Suprapubic skin (tissue), 4 donors: ENCODE measurements at regions not wholly inside any gene's neighbourhood (a gene's known extent, or its start where the extent isn't known, plus 50 kb on each side); places are given as distances from the start of the nearest gene placed in this dataset.
A peak's percentile ranks its signal among the peaks of the same experiment; 100 is the strongest.

ENCODE experiments used
- DNase-seq, 2 donors: peaks; one replicate each; pipeline ENCODE4 v3.0.0-alpha.2; 2019; ENCODE audit warnings: low spot score in 2 of 2
- H3K27ac ChIP-seq: fragments of 200-600 bp; sonication (generic); one replicate; pipeline ENCODE4 v1.5.1; 2019
- H3K27me3 ChIP-seq: fragments of 200-600 bp; sonication (generic); one replicate; pipeline ENCODE4 v1.5.1; 2019
- H3K36me3 ChIP-seq: fragments of 200-600 bp; sonication (generic); one replicate; pipeline ENCODE4 v1.5.1; 2019
- H3K4me1 ChIP-seq: fragments of 200-600 bp; sonication (generic); one replicate; pipeline ENCODE4 v1.5.1; 2019
- H3K4me3 ChIP-seq: fragments of 200-600 bp; sonication (generic); one replicate; pipeline ENCODE4 v1.5.1; 2019; ENCODE audit warnings: mild to moderate bottlenecking
- H3K9me3 ChIP-seq: fragments of 200-600 bp; sonication (generic); one replicate; pipeline ENCODE4 v1.5.1; 2019
- EP300 ChIP-seq: sonication (generic); formaldehyde crosslinking; IDR thresholded peaks from one replicate; pipeline ENCODE4 v1.6.1; 2017; ENCODE audit warnings: antibody characterized with exemption
- POLR2A ChIP-seq, 2 donors: fragments of 450-650 bp; IDR thresholded peaks; one replicate each; pipeline ENCODE4 v1.6.1; 2017; ENCODE audit warnings: antibody characterized with exemption in 2 of 2, mild to moderate bottlenecking in 2 of 2, moderate library complexity in 2 of 2
- POLR2AphosphoS5 ChIP-seq, 3 donors: sonication (generic); formaldehyde crosslinking; IDR thresholded peaks; one replicate each; pipeline ENCODE4 v1.6.1; 2017; ENCODE audit warnings: antibody characterized with exemption in 3 of 3
- WGBS: methylation state at CpG from one replicate; pipeline ENCODE4 v1.1.5; 2018; 5-methylcytosine and 5-hydroxymethylcytosine counted together
- TF ChIP-seq, protein P1 (sequence below), 2 donors: fragments of 200-600 bp in 1 of 2; fragments of 450-650 bp in 1 of 2; sonication (generic) in 1 of 2; IDR thresholded peaks; one replicate each; pipeline ENCODE4 v1.5.1; 2016 to 2019; ENCODE audit warnings: antibody characterized with exemption in 2 of 2, mild to moderate bottlenecking in 1 of 2, moderate library complexity in 1 of 2

DNA sequence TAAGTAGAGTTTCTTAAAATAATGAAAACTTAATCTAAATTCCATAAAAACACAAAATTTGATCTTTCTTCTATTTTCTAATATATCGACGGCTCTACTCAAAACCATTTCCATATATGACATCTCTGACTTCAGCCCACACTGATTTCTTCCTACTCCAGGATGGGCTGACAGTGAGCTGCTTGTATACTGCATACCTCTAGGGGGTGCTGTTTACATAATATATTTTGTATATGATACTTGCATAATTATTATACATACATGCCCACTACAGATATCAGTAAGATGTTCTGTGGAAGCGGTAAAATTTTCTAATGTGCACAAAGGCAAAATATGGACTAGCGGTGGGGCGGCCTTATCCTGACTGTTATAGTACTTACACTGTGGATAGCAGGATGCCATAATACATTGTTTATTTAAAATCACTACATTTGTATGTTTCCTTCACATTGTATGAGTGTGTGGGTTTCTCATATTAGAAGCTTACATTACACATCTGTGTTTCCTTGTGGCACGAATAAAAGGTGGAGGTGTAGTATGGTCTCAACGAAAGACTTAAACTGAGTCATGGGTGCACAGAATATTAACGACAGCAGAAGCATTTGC, 66.1 kb upstream of the NXPH2 start:
- no peak for DNase-seq
- Histone ChIP-seq H3K9me3 (no peaks in the 10 kb centered on the region), H3K27ac (no peak overlapping the region), H3K27me3 (no peaks in the 10 kb centered on the region), H3K4me1 (no peaks in the 10 kb centered on the region), H3K36me3 (no peaks in the 10 kb centered on the region), H3K4me3 (no peak overlapping the region)
- 61% methylated on average over 8 of the region's 8 CpGs for WGBS
- TF ChIP-seq POLR2AphosphoS5 (IDR thresholded peaks at IDR 0.05) = no peak
- TF ChIP-seq, protein P1, sequence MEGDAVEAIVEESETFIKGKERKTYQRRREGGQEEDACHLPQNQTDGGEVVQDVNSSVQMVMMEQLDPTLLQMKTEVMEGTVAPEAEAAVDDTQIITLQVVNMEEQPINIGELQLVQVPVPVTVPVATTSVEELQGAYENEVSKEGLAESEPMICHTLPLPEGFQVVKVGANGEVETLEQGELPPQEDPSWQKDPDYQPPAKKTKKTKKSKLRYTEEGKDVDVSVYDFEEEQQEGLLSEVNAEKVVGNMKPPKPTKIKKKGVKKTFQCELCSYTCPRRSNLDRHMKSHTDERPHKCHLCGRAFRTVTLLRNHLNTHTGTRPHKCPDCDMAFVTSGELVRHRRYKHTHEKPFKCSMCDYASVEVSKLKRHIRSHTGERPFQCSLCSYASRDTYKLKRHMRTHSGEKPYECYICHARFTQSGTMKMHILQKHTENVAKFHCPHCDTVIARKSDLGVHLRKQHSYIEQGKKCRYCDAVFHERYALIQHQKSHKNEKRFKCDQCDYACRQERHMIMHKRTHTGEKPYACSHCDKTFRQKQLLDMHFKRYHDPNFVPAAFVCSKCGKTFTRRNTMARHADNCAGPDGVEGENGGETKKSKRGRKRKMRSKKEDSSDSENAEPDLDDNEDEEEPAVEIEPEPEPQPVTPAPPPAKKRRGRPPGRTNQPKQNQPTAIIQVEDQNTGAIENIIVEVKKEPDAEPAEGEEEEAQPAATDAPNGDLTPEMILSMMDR (IDR thresholded peaks at IDR 0.05) = peak; percentile 26 to 42

DNA sequence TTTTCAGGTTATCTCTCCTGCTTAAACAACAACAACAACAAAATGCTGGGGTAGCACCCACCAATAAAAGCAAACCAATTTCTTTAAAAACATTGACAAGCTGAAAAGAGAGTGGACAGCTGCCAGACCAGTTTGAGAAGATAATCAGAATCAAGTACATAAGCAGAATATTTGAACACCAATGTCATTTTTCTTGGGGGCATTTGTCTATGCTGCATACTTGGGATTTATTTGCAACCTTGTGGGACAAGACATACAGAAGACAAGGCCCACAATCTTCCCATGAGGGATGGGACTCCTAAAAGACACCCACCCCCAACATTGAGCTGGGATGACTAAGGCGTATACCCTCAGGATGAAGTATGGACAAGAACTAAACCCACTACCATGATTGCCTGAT, 62.2 kb upstream of the NXPH2 start:
- Histone ChIP-seq H3K36me3 (no peaks in the 10 kb centered on the region), H3K4me3 (no peak overlapping the region), H3K27me3 (no peaks in the 10 kb centered on the region), H3K9me3 (no peaks in the 10 kb centered on the region), H3K4me1 (no peaks in the 10 kb centered on the region), H3K27ac (no peak overlapping the region)
- TF ChIP-seq EP300 (no peak), POLR2AphosphoS5 (IDR thresholded peaks at IDR 0.05) (no peak), POLR2A (IDR thresholded peaks at IDR 0.05) (no peak)
- TF ChIP-seq, protein P1 (IDR thresholded peaks at IDR 0.05) = no peak
- DNase-seq = no peak
- 74% methylated on average over 1 of the region's 1 CpG for WGBS

DNA sequence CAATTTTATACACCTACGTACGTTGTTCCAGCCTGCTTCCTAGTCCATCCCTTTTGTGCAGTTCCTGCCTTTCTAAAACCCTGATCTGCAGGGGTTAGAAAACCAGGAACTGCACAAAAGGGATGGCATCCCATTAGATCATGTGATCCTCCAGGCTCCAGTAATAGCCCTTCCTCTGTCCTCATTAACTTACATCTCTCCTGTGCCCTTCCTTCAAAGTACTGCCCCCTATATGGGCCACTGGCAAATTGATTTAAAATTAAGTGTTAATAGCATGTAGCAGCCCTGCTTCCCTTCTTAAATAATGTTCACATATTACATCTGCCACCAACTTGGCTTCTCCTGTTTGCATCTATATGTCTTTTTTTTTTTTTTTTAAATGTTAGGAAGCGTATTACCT, 61.3 kb upstream of the NXPH2 start:
- DNase-seq = no peak
- H3K27me3 ChIP-seq = no peaks in the 10 kb centered on the region
- TF ChIP-seq POLR2A (IDR thresholded peaks at IDR 0.05) = no peak
- TF ChIP-seq, protein P1 (IDR thresholded peaks at IDR 0.05) = no peak
- TF ChIP-seq POLR2AphosphoS5 (IDR thresholded peaks at IDR 0.05) = no peak
- TF ChIP-seq EP300 = no peak
- whole genome bisulfite sequencing = 81% methylated on average over 3 of the region's 3 CpGs
- no peaks in the 10 kb centered on the region for H3K4me1 ChIP-seq
- no peaks in the 10 kb centered on the region for H3K36me3 ChIP-seq
- H3K9me3 ChIP-seq = no peaks in the 10 kb centered on the region
- H3K4me3 ChIP-seq = no peak overlapping the region
- H3K27ac ChIP-seq = no peak overlapping the region

DNA sequence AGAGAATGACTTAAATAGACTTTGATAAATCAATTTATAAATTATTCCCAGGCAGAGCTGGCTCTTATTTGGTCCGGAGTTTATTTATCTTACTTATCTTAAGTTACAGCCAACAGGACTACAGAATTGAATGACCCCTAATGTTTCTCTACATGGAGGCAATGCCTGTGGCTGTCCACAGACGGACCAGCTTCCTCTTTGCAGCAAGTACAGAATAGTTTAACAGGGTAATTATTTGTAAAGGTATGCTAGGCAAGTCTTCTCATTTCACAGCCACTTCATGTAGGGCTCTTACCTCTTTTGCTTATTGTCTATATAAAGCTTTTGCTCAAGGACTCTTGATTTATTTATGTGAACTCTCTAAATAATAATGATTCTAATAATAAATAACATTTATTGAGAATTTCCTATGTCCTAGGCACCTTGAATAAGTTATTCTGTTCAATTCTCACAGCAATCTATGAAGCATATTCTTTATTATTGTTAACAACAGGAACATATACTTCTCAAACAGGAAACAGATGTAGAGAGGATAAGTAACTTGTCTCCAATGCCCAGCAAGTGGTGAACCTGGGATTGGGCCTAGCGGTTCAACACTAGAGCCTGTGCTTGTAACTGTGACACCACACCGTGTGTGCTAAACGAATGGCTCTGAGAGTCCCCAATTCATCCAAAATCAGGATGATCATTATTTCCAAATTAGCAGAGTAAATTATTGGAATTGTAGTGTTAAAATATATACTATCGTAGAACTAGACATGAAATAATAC, 58.8 kb upstream of the NXPH2 start:
- TF ChIP-seq, protein P1 (IDR thresholded peaks at IDR 0.05) = no peak
- TF ChIP-seq POLR2AphosphoS5 (IDR thresholded peaks at IDR 0.05) (no peak), EP300 (no peak), POLR2A (IDR thresholded peaks at IDR 0.05) (no peak)
- H3K36me3 ChIP-seq = no peaks in the 10 kb centered on the region
- H3K4me1 ChIP-seq = no peaks in the 10 kb centered on the region
- H3K9me3 ChIP-seq = no peaks in the 10 kb centered on the region
- no peaks in the 10 kb centered on the region for H3K27me3 ChIP-seq
- H3K27ac ChIP-seq = no peak overlapping the region
- DNase-seq = no peak
- no peak overlapping the region for H3K4me3 ChIP-seq
- WGBS = 80% methylated on average over 6 of the region's 6 CpGs

DNA sequence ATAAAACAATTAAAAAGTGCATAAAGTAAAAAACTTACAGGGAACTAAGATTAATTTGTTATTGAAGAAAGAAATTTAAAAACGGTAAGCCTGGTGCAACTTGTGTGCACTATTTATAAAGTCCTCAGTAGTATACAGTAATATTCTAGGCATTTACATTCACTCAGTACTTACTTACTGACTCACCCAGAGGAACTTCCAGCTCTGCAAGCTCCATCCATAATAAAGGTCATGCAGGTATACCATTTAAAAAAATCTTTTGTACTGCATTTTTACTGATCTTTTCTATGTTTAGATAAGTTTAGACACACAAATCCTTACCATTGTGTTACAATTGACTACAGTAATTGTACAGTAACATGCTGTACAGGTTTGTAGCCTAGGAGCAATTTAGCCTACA, 51.5 kb upstream of the NXPH2 start:
- 75% methylated on average over 1 of the region's 1 CpG for WGBS
- Histone ChIP-seq H3K27me3 (no peaks in the 10 kb centered on the region), H3K9me3 (no peaks in the 10 kb centered on the region), H3K4me1 (no peaks in the 10 kb centered on the region), H3K27ac (no peak overlapping the region), H3K4me3 (no peak overlapping the region), H3K36me3 (no peaks in the 10 kb centered on the region)
- TF ChIP-seq, protein P1 (IDR thresholded peaks at IDR 0.05) = no peak
- no peak for TF ChIP-seq EP300
- no peak for TF ChIP-seq POLR2A (IDR thresholded peaks at IDR 0.05)
- DNase-seq = no peak
